Nucleus accumbens (tissue), 56 donors: ENCODE measurements at regions not wholly inside any gene's neighbourhood (a gene's known extent, or its start where the extent isn't known, plus 50 kb on each side); places are given as distances from the start of the nearest gene placed in this dataset.
"Not testable (repeated sequence)": the region's sequence is repeated elsewhere in the genome, so short reads cannot be mapped to it uniquely, and the experiment has no call there.

ENCODE experiments used
- DNase-seq, 56 donors: peaks; one replicate each; lab custom pipeline; 2025; lab: John Stamatoyannopoulos, UW

DNA sequence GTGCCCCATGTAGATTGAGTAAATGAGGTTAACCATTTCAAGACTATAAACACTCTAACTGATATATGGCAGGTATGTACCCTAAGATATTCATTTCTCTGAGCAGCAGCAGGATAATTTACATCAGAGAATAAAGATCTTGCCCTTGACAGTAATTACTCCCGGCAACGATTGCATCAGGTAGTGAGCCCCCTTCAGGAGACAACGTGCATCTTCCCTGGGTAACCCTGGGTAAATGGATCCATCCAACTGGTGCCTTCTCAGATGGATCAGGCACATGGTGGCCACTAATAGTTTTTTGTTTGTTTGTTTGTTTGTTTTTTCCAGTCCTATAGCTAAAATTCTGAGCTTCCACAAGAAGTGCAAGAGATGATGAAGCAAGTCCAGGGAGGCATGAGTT lies 469.4 kb upstream of the SLC35B3 start:
- no peak for DNase-seq

DNA sequence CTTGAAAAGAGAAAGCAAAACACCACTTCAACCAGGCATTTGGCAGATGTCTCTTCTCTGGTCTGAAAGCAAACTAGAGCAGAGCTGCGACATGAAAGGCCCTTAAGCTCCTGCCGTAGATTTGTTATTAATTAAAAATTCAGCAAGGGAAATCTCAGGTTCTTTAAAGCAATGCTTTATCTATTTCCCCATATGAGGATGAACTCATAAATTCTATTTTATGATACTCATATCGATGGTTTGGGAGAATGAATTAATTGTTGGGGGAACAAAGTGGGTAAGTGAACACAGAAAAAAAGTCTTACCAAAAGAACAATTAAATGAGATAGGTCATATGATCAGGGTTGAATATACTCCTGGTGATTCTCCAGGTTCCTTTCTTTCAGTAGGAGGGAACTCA lies 464.7 kb upstream of the SLC35B3 start:
- DNase-seq, result no peak

DNA sequence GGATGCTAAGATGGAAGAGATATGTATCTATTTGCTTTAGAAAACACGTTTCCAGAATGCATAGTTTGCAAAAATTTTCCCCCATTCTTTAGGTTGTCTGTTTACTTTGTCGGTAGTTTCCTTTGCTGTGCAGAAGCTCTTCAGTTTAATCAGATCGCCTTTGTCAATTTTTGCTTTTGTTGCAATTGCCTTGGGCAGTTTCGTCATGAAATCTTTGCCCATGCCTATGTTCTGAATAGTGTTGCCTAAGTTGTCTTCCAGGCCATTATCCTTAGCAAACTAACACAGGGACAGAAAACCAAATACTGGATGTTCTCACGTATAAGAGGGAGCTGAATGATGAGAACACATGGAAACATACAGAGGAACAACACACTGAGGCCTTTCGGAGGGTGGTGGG lies 454.2 kb upstream of the SLC35B3 start:
- DNase-seq, result no peak

DNA sequence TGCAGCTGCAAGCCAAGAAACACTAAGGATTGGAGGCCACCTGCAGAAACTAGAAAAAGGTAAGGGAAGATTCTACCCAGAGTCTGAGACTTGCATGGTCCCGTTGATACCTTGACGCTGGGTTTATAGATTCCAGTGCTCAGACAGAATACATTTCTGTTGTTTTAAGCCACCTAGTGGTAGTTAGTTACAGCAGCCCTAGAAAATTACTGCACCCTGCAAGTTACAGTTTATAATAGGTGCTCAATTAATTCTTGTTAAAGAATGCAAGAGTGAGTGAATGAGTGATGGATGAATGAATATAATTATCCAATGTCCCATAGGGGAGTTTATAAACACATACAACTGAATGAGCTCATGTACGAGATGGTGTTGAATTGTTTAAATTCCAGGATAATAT lies 453.1 kb upstream of the SLC35B3 start:
- DNase-seq, result no peak

DNA sequence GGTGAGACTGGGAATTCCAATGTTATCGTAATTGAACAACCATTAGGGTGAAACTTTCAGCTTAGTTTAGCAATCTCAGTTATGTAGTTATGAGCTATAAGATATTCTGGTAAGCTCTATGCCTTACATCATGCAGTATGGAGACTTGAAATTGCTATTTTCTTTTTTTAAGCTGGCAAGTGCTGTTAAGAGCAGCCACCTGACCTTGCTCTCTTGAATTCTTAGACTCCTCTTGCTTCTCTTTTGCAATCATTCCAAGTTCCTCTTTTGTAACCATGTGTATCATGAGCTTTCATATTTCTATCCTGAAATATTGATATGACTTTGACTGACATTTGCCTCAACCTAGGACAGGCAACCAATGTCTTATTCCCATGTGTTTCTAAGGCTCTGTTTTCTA lies 446.3 kb upstream of the SLC35B3 start:
- DNase-seq, result no peak

DNA sequence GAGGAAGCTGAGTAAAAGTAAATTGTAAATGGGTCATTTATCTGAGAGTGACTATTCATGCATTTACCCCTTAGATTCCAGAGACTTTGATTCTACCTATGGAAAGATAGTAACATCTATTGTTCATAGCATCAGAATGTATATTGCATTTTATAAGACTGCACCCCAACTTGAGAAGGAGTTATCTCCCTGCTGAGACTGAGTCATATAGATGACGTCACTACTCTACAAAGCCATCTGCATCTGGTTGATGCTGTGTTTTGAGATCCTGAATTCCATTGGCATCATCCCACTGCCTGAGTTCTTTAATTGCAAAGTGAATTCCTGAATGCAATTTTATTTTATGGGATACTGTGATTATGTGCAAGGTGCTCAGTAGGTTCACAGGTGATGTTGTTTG lies 444.0 kb upstream of the SLC35B3 start:
- no peak for DNase-seq

DNA sequence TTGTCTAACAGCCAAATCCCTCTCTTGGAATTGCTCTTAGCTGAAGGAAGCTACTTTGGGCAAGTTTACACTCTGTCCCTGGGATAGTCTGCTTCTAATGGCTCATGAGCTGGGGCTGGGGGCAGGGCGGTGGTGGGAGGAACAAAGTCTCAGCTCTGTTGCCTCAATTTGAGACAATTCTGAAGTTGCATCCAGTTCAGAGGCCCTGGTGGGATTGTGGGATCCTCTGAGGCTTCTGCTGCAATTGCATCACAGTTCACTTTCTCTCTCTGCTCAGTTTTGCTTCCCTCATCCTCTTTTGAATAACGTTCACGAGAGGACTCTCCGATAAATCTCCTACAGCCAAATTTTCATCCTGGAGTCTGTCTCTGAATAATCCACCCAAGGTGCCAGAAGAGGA lies 440.6 kb upstream of the SLC35B3 start:
- no peak for DNase-seq

DNA sequence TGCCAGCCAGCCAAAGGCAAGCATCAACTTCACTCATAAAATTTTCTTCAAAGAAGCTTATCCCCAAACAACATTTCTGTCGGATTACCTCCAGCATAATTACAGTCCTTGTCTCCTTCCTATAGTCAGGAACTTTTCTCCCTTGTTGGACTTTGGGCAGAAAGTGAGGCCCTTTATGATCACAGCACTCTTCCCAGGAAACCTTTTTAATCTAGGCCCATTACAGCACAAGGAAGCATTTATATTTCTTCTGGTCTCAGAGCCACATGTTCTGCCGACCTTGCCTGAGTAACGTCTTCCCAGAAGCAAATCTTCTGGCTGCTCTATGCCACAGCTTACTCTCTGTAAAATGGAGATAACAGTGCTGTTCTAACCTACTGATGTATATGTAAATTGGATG lies 437.2 kb upstream of the SLC35B3 start:
- DNase-seq, result no peak

DNA sequence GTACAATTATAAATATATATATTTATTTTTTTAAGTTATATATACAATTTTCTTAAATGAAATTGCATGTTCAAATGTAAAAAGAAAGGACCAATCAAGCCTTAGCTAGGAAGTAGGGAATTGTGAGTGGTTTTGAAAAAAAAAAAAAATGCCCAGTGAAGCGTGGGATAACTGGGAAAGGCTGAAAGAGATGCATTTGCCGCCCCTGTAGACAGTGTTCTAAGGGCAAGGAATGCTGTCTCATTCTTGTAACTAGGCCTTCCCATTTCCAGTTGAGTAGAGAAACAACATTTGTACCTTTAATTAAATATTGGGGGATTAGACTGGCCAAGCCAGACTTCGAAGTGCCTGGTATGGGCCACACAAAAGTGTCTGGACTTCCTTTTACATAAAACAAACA lies 430.1 kb upstream of the SLC35B3 start:
- no peak for DNase-seq

DNA sequence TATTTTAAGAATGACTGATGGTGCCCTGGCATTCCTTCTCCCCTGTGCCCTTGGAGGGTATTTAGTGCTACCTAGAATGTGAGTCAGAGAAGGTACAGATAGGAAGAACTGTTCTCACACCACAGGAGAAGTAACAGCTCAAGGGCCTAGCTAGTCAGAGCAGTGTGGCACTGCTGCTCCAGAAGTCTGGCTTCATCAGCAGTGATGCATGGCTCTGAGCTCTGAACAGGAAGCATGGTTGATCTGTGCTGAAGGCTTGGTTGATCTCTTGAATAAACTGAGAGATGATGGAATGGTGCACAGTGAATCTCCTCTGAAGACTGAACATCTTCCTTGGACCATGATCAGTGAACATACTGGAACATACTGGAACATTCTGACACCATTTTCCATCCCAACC lies 425.3 kb upstream of the SLC35B3 start:
- DNase-seq, result no peak

DNA sequence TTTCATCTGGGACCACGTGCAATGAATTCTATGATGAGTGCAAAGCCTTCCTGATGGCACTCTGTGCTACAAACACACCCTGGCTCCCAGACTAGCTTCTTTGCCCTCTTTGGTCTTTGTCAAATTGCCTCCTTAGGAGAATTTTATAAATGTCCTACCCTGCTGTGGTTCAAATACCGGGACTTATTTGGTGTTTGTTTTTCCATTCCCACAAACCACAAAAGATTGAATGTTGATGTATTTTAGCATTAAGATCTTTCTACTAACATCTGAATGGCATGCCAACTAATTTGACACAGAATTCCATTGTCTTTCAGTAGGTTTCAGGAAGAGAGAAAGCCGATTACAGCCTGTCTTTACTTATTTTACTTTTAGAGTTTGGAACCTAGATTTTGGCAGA lies 424.2 kb upstream of the SLC35B3 start:
- DNase-seq, result no peak

DNA sequence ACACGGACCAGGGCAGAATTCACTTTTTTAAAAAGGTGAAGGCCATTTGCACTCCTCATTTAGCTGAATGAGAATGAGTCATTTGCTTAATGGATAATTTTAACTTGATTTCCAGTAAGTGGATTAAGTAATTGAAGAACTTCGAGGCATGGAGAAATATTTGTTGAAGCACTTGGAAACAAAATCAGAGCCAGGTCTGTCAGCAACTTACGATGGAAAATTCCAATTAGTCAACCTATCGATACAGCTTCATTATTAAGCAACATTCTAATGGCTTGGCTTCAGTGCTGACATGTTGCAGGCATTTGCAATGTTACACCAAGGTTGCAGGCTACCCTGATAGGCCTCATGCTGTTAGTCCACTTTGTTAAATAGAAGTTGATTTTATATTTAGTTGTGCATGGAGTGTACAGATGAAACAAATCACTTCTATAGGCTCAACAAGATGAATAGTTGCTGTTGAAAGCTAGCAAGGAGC lies 423.5 kb upstream of the SLC35B3 start:
- DNase-seq, result no peak

DNA sequence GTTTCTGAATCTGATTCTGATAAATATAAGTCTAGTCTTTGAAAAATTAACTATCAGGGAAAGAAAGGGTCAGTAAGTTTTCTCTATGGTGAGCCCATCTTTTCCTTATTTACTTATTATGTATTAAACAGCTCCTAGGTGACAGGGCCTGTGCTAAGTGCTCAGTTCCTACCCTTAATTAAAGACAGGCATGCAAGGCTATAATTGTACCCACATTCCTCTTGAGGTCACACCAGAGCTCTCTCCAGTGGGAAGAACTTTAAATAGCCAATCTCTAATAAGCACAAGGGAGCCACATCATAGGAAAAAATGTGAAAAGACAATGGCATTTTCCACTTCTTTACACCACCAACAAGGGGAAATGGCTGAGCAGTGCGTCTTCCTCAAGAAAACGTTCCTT lies 421.8 kb upstream of the SLC35B3 start:
- no peak for DNase-seq

DNA sequence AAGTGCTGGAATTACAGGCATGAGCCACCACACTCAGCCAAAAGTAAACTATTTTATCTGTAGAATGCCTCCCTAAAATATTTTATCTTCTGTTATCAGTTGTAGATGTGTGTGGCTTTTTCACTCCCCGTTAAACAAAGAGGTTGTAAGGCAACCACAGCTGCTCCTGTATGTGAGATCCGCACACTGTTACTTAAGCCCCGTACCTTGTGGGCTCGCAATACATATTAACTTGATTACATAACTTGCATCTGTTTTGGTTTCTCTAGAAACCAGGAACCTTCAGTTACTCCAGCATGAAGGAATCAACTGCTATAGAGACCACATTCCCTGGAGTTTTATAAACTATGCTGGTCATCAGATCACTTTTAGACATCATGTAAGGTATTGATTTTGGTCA lies 420.1 kb upstream of the SLC35B3 start:
- DNase-seq, result no peak

DNA sequence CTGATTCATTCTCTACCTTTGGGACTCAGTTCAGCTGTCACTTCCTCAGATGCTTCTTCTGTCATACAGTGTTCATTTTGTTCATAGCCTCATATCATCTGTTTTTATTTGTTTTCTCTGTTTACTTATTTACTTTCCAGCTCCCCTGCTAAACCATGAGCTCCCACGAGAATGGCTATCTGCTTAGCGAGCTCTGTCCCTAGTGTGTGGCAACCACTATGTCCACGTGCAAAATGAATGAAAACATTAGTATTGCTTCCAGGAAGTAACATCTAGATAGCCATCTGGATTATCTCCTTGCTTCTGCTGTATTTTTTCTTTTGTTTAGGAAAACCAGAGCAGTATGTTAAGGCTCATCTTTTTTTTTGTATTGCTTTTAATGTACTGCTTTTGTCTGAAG lies 417.0 kb upstream of the SLC35B3 start:
- DNase-seq, result no peak

DNA sequence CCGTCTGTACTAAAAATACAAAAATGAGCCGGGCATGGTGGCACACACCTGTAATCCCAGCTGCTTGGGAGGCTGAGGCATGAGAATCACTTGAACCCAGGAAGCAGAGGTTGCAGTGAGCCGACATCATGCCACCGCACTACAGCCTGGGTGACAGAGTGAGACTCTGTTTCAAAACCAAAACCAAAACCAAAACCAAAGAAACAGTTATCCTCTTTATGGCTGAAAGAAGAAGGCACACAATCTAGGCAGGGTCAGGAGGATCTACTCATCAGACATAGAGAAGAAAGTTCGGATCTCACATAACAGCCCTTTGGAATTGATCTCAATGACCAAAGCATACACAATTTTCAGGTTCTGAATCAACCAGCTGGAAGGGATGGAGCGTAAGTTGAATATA lies 411.3 kb upstream of the SLC35B3 start:
- not testable (repeated sequence) for DNase-seq

DNA sequence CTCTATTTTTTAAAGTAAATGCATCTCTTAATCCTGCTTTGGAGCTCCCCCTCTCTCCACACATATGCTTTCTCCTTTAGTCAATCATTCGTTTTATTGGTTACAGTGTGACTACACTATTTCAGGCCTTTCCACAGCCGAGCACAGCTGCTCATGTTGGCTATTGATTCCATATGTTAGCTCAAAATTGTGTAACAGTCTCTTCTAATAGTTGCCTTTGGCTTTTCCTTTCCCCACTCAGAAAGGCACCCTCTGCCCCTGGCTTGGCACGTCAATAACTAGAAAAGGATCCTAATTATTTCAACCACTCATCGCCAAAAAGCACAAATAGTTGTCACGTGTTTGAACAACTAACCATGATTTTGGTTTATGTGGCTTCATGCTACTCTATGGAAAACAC lies 410.3 kb upstream of the SLC35B3 start:
- DNase-seq, result no peak

DNA sequence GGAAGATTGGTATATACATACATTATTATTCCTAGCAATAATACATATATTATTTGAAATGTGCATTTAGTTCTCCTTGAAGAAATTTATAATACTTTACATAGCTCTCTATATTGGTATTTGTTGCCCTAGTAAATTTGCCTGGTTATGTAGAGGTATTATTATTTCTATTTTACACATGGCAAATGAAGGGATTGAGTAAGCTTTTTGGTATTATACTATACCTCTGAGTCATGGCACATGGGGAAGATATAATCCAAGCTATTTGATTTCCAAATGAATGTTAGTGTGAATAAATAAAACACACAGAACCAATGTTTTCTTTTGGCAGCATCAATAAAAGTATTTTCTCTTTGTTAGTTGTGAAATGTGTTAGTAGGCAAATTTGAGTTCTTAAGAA lies 409.6 kb upstream of the SLC35B3 start:
- DNase-seq, result no peak

DNA sequence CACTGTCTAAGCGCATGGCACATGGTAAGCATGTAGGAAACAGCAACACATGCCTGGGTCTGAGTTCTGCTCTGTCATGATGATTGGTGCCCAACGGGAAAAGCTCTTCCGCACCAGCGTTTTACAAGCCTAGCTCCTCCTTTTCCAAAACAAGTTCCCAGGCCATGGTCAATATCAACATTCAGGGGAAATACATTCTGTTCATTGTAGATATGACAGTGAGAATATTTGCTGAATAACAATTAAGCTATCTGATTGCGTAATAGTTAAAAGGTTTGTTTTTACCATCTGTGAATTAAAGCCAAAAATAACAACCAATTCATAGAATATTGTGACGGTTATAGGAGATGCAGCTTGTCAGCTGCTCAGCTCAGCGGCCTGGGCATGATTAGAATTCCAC lies 404.3 kb upstream of the SLC35B3 start:
- no peak for DNase-seq

DNA sequence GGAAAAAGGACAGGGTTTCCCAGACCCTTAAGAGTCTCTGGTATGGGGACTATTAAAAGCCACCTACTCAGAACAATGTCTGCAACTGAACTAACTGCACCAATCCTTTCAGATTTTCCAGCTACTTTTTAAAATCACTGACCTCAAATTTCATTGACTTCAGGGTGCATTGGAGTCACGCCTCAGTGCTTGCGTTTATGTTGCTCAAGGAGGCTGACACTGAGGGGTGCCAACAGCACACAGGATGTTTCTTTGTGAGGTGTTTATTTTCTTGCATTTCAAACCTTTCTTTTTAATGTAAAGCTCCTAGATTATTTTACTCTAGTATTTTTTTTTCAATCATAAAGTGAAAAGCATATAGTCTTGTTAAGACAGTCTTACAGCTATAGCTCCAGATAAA lies 402.0 kb upstream of the SLC35B3 start:
- DNase-seq, result no peak

DNA sequence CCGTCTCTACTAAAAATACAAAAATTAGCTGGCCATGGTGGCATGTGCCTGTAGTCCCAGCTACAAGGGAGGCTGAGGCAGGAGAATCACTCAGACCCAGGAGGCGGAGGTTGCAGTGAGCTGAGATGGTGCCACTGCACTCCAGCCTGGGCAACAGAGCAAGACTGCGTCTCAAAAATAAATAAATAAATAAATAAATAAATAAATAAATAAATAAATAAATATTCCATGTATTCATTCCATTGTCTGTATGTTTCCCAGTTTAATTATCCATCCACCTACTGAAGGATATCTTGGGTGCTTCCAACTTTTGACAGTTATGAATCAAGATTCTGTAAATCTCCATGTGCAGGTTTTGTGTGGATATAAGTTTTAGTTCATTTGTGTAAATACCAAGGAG lies 397.4 kb upstream of the SLC35B3 start:
- not testable (repeated sequence) for DNase-seq

DNA sequence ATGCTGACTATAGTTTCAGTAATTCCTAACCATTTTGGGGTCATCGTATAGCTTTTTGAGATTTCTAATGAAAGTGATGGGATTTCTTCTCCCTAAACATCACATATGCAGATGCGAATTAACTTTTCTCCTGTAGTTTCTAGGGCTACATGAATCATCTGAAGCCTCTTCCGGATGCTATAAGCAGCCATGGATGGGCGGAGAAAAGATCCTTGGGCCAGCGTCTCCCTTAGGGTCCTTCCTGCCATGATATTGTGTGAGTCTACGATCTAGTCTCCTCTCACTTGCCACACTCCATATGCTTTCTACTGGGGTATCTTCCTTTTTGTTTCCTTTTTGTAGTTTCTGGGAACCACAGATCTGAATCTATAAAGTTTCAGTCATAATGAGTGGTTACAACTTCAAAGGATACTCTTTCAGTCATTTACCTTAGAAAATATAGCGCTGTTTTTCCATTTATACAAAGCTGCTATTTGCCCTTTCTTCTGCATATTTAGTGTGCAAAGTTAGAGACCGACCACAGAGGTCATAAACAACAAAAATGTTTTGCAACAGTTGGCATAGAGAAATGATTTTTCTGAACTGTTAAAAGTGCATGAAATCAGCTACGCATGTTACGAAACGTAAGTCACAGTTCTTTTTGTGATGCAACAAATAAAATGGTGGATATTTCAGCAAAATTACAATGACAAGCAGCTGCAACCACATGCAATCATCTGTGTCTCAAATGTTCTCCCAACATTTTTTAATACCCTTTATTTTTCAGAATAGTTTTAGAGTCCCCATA lies 396.2 kb upstream of the SLC35B3 start:
- DNase-seq, result no peak

DNA sequence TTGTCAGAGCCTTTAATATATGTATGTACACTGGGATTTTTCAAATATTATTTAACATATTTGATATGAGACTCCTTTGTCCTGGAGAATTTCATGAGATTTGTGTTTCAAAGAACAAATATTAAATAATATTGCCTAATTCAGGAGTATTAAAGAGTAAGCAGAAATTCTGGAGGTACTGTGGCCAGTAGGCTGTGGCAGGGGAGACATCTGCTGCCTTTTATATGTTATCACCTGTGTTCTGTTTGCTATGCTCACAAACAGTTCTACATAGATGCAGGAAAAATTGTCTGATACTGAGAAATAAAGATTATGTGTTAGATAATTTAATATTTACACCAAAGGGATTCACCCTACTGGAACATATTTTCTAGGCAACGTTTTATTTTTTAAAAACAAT lies 395.4 kb upstream of the SLC35B3 start:
- DNase-seq, result no peak
